ENCODE measurements at regions not wholly inside any gene's neighbourhood (a gene's known extent, or its start where the extent isn't known, plus 50 kb on each side); places are given as distances from the start of the nearest gene placed in this dataset.

DNA sequence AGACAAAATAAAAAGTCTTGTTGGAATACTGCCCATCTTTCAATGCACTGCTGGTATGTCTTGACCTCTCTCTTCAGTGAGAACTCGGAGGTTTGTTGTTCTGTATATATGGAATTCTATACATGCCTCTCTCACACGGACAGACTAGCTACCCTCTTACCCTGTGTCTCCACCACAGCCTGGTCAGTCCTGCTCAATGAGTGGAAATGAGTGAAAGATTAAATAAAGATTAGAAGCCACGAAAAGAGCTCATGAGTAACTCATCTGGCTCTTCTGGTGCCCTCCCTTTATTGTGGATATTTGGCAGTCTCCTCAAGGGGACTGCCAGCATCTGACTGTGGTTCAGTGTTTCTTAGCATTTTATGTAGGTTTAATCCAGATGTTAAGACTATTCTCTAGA lies 262.8 kb upstream of the MAP3K7 start:
- CTCF ChIA-PET = no interaction called here
- no peak for DNase-seq (ENCODE audit: low read depth, low spot score)

GRCh38 chr6:90846824-90847223 lies 260.0 kb upstream of the MAP3K7 start:
- no peak overlapping the region for H3K27ac ChIP-seq (ENCODE audit: low read depth, low read length)
- POLR2A ChIA-PET = no interaction called here
- H3K9me3 ChIP-seq (ENCODE audit: control insufficient read depth, insufficient read depth, low read length) = no peaks in the 10 kb centered on the region
- no peaks in the 10 kb centered on the region for H3K27me3 ChIP-seq (ENCODE audit: control insufficient read depth, insufficient read depth, low read length)
- no peak for DNase-seq (ENCODE audit: low read depth, low spot score)
- CTCF ChIA-PET = no interaction called here
- no peak overlapping the region for H3K4me3 ChIP-seq (ENCODE audit: low read depth, low read length)
- TF ChIP-seq, protein P1, sequence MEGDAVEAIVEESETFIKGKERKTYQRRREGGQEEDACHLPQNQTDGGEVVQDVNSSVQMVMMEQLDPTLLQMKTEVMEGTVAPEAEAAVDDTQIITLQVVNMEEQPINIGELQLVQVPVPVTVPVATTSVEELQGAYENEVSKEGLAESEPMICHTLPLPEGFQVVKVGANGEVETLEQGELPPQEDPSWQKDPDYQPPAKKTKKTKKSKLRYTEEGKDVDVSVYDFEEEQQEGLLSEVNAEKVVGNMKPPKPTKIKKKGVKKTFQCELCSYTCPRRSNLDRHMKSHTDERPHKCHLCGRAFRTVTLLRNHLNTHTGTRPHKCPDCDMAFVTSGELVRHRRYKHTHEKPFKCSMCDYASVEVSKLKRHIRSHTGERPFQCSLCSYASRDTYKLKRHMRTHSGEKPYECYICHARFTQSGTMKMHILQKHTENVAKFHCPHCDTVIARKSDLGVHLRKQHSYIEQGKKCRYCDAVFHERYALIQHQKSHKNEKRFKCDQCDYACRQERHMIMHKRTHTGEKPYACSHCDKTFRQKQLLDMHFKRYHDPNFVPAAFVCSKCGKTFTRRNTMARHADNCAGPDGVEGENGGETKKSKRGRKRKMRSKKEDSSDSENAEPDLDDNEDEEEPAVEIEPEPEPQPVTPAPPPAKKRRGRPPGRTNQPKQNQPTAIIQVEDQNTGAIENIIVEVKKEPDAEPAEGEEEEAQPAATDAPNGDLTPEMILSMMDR (IDR thresholded peaks at IDR 0.05; ENCODE audit: low read depth, low read length) = no peak

More for the DNA sequence above, 262.8 kb upstream of the MAP3K7 start:
- Histone ChIP-seq H3K27ac (ENCODE audit: low read depth, low read length) (no peak overlapping the region), H3K27me3 (ENCODE audit: control insufficient read depth, insufficient read depth, low read length) (no peaks in the 10 kb centered on the region), H3K9me3 (ENCODE audit: control insufficient read depth, insufficient read depth, low read length) (no peaks in the 10 kb centered on the region), H3K4me3 (ENCODE audit: low read depth, low read length) (no peak overlapping the region)
- POLR2A ChIA-PET = no interaction called here
- TF ChIP-seq, protein P1 (IDR thresholded peaks at IDR 0.05; ENCODE audit: low read depth, low read length) = no peak

- POLR2A ChIA-PET = no interaction called here
- no peak overlapping the region for H3K27ac ChIP-seq (ENCODE audit: low read depth, low read length)
- H3K4me3 ChIP-seq (ENCODE audit: low read depth, low read length) = no peak overlapping the region
- H3K9me3 ChIP-seq (ENCODE audit: control insufficient read depth, insufficient read depth, low read length) = no peaks in the 10 kb centered on the region
- DNase-seq (ENCODE audit: low read depth, low spot score) = no peak
- CTCF ChIA-PET = no interaction called here
- H3K27me3 ChIP-seq (ENCODE audit: control insufficient read depth, insufficient read depth, low read length) = no peaks in the 10 kb centered on the region
- TF ChIP-seq, protein P1 (IDR thresholded peaks at IDR 0.05; ENCODE audit: low read depth, low read length) = no peak
Observed at GRCh38 chr6:90835596-90836212, 248.8 kb upstream of the MAP3K7 start.

GRCh38 chr6:90829311-90829710 lies 242.4 kb upstream of the MAP3K7 start:
- ChIA-PET CTCF (no interaction called here), POLR2A (no interaction called here)
- TF ChIP-seq, protein P1 (IDR thresholded peaks at IDR 0.05; ENCODE audit: low read depth, low read length) = no peak
- no peaks in the 10 kb centered on the region for H3K27me3 ChIP-seq (ENCODE audit: control insufficient read depth, insufficient read depth, low read length)
- H3K9me3 ChIP-seq (ENCODE audit: control insufficient read depth, insufficient read depth, low read length) = no peaks in the 10 kb centered on the region
- no peak overlapping the region for H3K27ac ChIP-seq (ENCODE audit: low read depth, low read length)
- no peak for DNase-seq (ENCODE audit: low read depth, low spot score)
- H3K4me3 ChIP-seq (ENCODE audit: low read depth, low read length) = no peak overlapping the region

GRCh38 chr6:90820436-90820835 lies 233.6 kb upstream of the MAP3K7 start:
- Histone ChIP-seq H3K4me3 (ENCODE audit: low read depth, low read length) (no peak overlapping the region), H3K27me3 (ENCODE audit: control insufficient read depth, insufficient read depth, low read length) (no peaks in the 10 kb centered on the region), H3K27ac (ENCODE audit: low read depth, low read length) (no peak overlapping the region), H3K9me3 (ENCODE audit: control insufficient read depth, insufficient read depth, low read length) (no peaks in the 10 kb centered on the region)
- DNase-seq (ENCODE audit: low read depth, low spot score) = no peak
- TF ChIP-seq, protein P1 (IDR thresholded peaks at IDR 0.05; ENCODE audit: low read depth, low read length) = no peak
- POLR2A ChIA-PET = no interaction called here
- CTCF ChIA-PET = no interaction called here

All from AG04450 (cell line).